Hippocampal formation (tissue), 2 donors: ENCODE measurements at regions not wholly inside any gene's neighbourhood (a gene's known extent, or its start where the extent isn't known, plus 50 kb on each side); places are given as distances from the start of the nearest gene placed in this dataset.

Experiments
- DNase-seq, 2 donors: peaks; one replicate each; lab custom pipeline; 2025; lab: John Stamatoyannopoulos, UW

GRCh38 chr6:91804981-91805380, 1218.1 kb upstream of the MAP3K7 start:
- DNase-seq, result no peak

- DNase-seq, result no peak
Measured at GRCh38 chr6:91802431-91802830, 1215.6 kb upstream of the MAP3K7 start.

- DNase-seq, result no peak
Measured at GRCh38 chr6:91796603-91797002, 1209.7 kb upstream of the MAP3K7 start.

DNA sequence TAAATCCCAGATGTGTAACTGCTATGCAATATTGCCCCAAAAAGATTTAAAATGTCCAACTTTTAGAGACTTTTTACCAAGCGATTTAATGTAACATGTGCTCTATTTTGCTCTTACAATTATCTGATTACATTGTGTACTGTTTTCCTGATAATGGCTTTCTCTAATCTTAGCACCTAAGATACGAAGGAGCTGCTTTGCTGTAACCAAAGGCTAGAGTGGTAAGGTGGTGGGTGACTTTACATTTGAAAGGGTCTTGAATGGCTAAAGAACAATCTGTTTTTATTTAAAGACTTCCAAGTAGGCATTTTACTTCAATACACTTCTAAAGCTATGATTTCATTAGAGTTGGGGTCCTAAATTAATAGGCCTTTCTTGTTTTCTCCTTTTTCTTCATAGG, 1201.6 kb upstream of the MAP3K7 start:
- no peak for DNase-seq

DNA sequence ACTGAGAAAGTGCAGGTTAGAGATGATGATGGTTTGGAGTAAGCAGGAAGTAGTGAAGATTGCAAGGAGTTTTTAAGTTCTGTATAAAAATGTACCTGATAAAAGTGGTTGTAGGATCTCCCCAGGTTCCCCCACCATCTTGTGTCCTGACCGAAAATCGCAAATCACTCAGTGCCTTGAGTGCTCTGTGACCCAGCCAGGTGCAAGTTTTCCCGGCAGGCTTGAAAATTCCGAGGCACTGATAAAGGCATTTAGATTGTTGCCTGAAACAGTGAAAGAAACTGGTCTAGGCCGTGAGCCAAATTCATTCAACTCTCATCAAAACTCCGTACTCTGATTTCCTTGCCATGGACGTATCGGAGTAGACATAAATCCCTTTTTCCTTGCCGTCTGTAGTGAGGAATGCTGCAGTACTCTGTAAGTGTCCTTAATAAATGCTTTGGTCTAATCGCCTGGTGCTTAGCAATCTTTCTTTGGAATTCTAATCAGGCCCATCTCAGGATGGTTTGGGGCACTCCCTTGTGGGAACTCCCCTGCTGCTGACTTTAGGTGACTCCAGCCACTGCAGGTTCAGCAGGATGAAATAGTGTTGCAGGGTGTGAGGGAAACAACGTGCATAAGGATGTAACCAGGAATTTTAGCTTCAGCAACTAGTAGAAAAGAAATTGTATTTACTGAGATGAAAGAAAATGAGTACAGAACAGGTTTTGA, 1199.8 kb upstream of the MAP3K7 start:
- no peak for DNase-seq

DNA sequence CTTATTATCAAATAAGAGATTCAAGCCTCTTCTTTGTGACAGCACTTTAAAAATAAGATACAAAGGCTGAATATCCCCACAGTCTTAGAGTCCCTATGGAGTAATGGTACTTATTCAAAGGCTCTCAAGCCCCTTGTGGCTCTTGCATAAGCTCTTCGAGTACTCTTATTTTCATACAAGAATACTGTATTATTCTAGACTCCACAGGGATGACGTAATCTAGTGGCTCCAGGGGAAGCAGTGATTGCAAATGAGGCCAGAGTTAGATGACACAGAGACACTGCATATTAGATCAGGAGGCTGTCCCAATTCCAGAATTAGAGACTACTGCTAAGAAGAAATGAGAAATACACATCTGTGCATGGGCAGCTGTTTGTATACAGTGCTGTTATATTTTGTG, 1195.9 kb upstream of the MAP3K7 start:
- no peak for DNase-seq

GRCh38 chr6:91781946-91782345, 1195.1 kb upstream of the MAP3K7 start:
- peak; percentile 8 to 39 for DNase-seq

DNA sequence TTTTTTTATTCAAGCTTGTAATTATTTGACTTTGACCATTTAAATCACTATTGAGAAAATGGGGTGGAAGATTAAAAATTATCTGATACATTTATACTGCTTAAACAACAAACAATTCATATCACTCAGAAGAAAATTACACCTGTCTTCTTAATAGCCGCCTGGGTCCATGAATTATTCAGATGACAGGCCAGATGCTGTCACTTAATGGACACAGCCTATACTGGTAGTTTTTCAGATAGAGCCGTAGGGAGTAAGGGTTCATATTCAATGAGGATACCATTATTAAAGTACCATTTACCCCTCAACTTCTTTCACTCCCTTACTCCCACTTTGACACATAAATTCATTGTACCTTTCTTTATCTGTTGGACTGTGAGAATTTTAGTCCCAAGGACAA, 1193.4 kb upstream of the MAP3K7 start:
- no peak for DNase-seq

- no peak for DNase-seq
Measured at GRCh38 chr6:91761621-91762020, 1174.7 kb upstream of the MAP3K7 start.

GRCh38 chr6:91754691-91755090, 1167.8 kb upstream of the MAP3K7 start:
- peak in 1 of 2 donors; percentile 7 for DNase-seq

GRCh38 chr6:91751526-91751925, 1164.7 kb upstream of the MAP3K7 start:
- DNase-seq, result peak in 1 of 2 donors; percentile 7

DNA sequence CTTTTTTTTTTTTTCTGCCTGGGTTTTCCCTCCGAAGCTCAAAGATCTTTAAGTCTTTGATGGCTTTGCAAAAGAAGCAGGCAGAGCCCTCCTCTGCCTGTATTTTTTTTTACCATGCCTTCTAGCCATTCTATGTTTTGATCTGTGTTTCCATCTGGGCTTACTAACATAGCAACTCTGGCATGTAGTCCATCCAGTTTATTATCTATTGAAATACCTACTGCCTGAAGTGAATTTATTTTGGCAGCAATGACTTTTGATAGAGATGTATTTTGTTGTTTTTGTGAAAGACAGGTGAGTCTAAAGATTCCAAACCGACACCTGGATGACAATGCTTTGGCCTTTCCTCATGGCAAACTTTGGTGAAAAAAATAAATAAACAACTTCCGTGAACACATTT, 1157.7 kb upstream of the MAP3K7 start:
- no peak for DNase-seq

- no peak for DNase-seq
Measured at GRCh38 chr6:91743756-91744155, 1156.9 kb upstream of the MAP3K7 start.

DNA sequence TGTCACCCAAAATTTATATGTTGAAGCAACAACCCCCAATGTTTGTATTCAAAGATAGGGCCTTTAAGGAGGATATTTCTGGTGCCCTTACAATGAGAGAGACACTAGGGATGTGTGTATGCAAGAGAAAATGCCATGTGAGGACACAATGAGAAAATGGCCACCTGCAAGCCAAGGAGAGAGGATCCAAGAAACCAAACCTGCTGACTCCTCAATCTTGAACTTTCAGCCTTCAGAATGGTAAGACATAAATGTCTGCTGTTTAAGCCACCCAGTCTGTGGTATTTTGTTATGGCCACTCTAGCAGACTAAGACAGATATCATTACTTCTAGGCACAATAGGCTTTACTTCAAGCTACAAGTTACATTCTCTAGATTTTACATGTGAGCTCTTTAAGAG, 1145.1 kb upstream of the MAP3K7 start:
- no peak for DNase-seq

- no peak for DNase-seq
Measured at GRCh38 chr6:91730710-91731109, 1143.8 kb upstream of the MAP3K7 start.

GRCh38 chr6:91720324-91720723, 1133.5 kb upstream of the MAP3K7 start:
- no peak for DNase-seq

- no peak for DNase-seq
Measured at GRCh38 chr6:91719414-91719813, 1132.5 kb upstream of the MAP3K7 start.

DNA sequence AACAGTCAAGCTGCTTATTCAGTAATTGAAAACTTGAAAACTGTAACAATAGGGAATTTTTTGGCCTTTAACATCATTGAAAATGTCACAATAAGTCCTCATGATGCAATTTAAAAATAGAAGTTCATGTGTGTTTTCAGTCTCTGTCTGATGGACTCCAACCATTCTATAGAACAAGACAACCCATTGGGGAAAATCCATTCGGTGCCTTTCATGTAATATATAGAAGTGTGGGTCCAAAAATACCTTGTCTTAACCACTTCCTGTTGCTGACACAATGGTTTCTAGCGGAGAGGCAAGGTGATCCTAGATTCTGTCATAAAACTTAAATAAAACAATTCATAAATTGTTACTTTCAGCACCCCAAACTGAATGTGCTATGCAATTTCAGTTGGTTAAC, 1131.3 kb upstream of the MAP3K7 start:
- no peak for DNase-seq

- no peak for DNase-seq
Measured at GRCh38 chr6:91717094-91717493, 1130.2 kb upstream of the MAP3K7 start.

GRCh38 chr6:91716361-91716760, 1129.5 kb upstream of the MAP3K7 start:
- no peak for DNase-seq

GRCh38 chr6:91715171-91715805, 1128.4 kb upstream of the MAP3K7 start:
- no peak for DNase-seq

GRCh38 chr6:91713911-91714310, 1127.0 kb upstream of the MAP3K7 start:
- DNase-seq, result no peak

DNA sequence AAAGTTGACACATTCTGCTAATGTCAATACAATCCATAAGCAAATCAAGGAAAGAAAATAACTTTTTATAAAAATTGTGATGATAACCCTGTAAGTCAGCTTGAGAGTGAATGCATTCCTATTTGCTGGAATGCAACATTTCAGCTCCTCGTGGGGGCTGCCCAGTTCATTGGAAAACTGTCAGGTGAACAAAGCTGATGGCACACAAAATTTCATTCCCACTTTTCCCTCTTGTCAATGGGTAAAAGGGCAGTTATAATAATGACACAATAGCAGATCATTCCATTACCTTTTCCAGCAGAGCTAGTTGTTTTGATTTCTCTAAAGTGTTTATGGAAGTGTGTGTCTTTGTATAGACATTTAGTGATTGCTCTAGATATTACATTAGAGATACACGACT, 1124.6 kb upstream of the MAP3K7 start:
- DNase-seq, result no peak

- DNase-seq, result peak in 1 of 2 donors; percentile 0
Measured at GRCh38 chr6:91710342-91710741, 1123.5 kb upstream of the MAP3K7 start.
